ENCODE measurements at regions not wholly inside any gene's neighbourhood (a gene's known extent, or its start where the extent isn't known, plus 50 kb on each side); places are given as distances from the start of the nearest gene placed in this dataset.
A peak's percentile ranks its signal among the peaks of the same experiment; 100 is the strongest.

GRCh38 chr1:59113876-59114457, 182.9 kb upstream of the FGGY start:
- ATAC-seq (replicated peaks in 1 of 2) = no peak
- H3K4me1 Mint-ChIP-seq (ENCODE audit: low read depth) = peaks cover 5% of the 10 kb centered on the region
- H3K9me3 Mint-ChIP-seq = no peaks in the 10 kb centered on the region
- no peak overlapping the region for H3K4me3 Mint-ChIP-seq
- H3K27ac Mint-ChIP-seq = no peak overlapping the region
- H3K27me3 Mint-ChIP-seq (ENCODE audit: low read depth) = no peaks in the 10 kb centered on the region
- no peaks in the 10 kb centered on the region for H3K36me3 Mint-ChIP-seq (ENCODE audit: insufficient read depth in 2 of 2)
- no peak for DNase-seq

DNA sequence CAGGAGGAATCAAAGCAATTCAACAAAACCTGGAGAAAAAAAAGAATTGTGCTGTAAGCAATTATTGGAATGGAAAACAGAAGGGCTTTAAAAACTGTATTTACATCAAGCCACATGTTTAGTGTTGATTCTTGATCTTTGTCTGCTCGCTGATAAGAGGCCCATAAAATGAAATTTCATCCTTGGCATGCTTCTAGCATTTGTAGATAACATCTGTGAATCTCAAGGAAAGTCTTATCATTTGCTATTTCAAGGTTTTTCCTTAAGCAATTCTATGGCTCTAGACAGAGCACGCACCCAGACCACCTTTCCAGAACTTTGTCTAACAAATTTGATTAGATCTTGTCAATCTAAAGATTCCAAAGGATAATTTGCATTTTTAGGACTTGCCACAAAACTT, 181.0 kb upstream of the FGGY start:
- Mint-ChIP-seq H3K27me3 (ENCODE audit: low read depth) (no peaks in the 10 kb centered on the region), H3K36me3 (ENCODE audit: insufficient read depth in 2 of 2) (no peaks in the 10 kb centered on the region), H3K27ac (no peak overlapping the region), H3K4me3 (no peak overlapping the region), H3K9me3 (no peaks in the 10 kb centered on the region), H3K4me1 (ENCODE audit: low read depth) (peaks cover 5% of the 10 kb centered on the region)
- no peak for DNase-seq
- no peak for ATAC-seq (replicated peaks in 1 of 2)

- DNase-seq (peak in 1 of 2 donors; percentile 7), ATAC-seq (replicated peaks in 1 of 2) (peak; percentile 35 to 43)
- H3K36me3 Mint-ChIP-seq (ENCODE audit: insufficient read depth in 2 of 2) = no peaks in the 10 kb centered on the region
- peaks cover 5% of the 10 kb centered on the region for H3K4me1 Mint-ChIP-seq (ENCODE audit: low read depth)
- H3K27ac Mint-ChIP-seq = no peak overlapping the region
- H3K9me3 Mint-ChIP-seq = no peaks in the 10 kb centered on the region
- H3K4me3 Mint-ChIP-seq = peak overlapping the region in 1 of 2 donors; percentile 9
- H3K27me3 Mint-ChIP-seq (ENCODE audit: low read depth) = no peaks in the 10 kb centered on the region
These were observed 179.9 kb upstream of the FGGY start for GRCh38 chr1:59116920-59117542.

- DNase-seq (no peak), ATAC-seq (replicated peaks in 1 of 2) (no peak)
- peaks cover 0 to 8% of the 10 kb centered on the region in 2 donors for H3K36me3 Mint-ChIP-seq (ENCODE audit: insufficient read depth in 2 of 2)
- no peak overlapping the region for H3K27ac Mint-ChIP-seq
- no peak overlapping the region for H3K4me3 Mint-ChIP-seq
- H3K9me3 Mint-ChIP-seq = peaks cover 0 to 13% of the 10 kb centered on the region in 2 donors
- H3K27me3 Mint-ChIP-seq (ENCODE audit: low read depth) = peaks cover 22% of the 10 kb centered on the region
- peaks cover 29% of the 10 kb centered on the region for H3K4me1 Mint-ChIP-seq (ENCODE audit: low read depth)
These were observed 174.4 kb upstream of the FGGY start for GRCh38 chr1:59122527-59122926.

DNA sequence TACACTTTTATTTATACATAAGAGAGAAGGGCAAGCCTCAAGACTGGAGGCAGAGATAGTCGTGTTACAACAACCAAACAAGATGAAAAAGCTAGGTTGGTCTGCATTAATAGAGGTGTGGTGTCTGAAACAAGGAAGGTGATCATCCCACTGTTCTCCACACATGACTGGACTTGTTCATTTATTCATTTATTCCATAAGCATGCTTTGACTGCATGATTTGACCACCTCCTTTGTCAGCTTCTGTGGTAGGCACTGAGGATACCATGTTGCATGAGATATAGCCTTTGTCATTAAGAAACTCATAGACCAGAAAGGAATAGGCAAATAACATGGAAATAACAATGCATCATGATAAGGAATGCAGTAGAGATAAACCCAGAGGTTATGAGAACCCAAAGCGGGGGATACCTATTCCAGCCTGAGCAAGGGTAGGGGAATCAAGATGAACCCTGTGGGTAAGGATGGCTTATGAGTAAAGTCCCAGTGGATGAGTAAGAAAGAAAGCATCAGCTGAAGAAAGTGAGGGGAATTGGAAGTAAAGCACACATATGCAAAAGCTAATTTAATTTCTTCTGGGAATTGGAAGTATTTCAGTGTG, 173.7 kb upstream of the FGGY start:
- Mint-ChIP-seq H3K9me3 (peaks cover 0 to 13% of the 10 kb centered on the region in 2 donors), H3K36me3 (ENCODE audit: insufficient read depth in 2 of 2) (peaks cover 0 to 8% of the 10 kb centered on the region in 2 donors), H3K4me3 (no peak overlapping the region), H3K4me1 (ENCODE audit: low read depth) (peaks cover 31% of the 10 kb centered on the region), H3K27ac (no peak overlapping the region), H3K27me3 (ENCODE audit: low read depth) (peaks cover 26% of the 10 kb centered on the region)
- no peak for ATAC-seq (replicated peaks in 1 of 2)
- no peak for DNase-seq

DNA sequence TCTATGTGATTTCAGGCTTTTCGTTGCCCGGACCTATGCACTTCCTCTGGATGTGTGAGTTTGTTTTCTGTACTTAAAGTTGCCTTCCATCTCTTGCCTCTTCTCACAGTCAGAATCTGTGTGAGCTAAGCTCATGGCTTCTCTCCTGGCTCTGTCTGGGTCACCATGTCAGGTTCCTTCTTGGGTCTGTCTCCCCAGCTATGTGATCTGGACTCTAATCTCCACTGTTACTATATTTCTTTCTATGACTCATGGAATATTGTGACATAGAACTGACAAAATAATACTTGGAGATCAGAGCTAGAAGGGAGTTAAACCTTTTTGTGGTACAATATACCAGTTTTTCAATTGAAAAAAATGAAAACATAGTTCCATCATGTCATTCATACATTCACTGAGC, 172.7 kb upstream of the FGGY start:
- ATAC-seq (replicated peaks in 1 of 2) = no peak
- Mint-ChIP-seq H3K4me3 (no peak overlapping the region), H3K9me3 (peaks cover 0 to 13% of the 10 kb centered on the region in 2 donors), H3K36me3 (ENCODE audit: insufficient read depth in 2 of 2) (peaks cover 0 to 8% of the 10 kb centered on the region in 2 donors), H3K27me3 (ENCODE audit: low read depth) (peaks cover 26% of the 10 kb centered on the region), H3K4me1 (ENCODE audit: low read depth) (peaks cover 31% of the 10 kb centered on the region), H3K27ac (no peak overlapping the region)
- DNase-seq = no peak

GRCh38 chr1:59125154-59125553, 171.7 kb upstream of the FGGY start:
- no peak overlapping the region for H3K4me3 Mint-ChIP-seq
- peaks cover 26% of the 10 kb centered on the region for H3K27me3 Mint-ChIP-seq (ENCODE audit: low read depth)
- peaks cover 0 to 8% of the 10 kb centered on the region in 2 donors for H3K36me3 Mint-ChIP-seq (ENCODE audit: insufficient read depth in 2 of 2)
- DNase-seq = no peak
- H3K9me3 Mint-ChIP-seq = peaks cover 0 to 13% of the 10 kb centered on the region in 2 donors
- no peak for ATAC-seq (replicated peaks in 1 of 2)
- H3K27ac Mint-ChIP-seq = no peak overlapping the region
- peaks cover 31% of the 10 kb centered on the region for H3K4me1 Mint-ChIP-seq (ENCODE audit: low read depth)

DNA sequence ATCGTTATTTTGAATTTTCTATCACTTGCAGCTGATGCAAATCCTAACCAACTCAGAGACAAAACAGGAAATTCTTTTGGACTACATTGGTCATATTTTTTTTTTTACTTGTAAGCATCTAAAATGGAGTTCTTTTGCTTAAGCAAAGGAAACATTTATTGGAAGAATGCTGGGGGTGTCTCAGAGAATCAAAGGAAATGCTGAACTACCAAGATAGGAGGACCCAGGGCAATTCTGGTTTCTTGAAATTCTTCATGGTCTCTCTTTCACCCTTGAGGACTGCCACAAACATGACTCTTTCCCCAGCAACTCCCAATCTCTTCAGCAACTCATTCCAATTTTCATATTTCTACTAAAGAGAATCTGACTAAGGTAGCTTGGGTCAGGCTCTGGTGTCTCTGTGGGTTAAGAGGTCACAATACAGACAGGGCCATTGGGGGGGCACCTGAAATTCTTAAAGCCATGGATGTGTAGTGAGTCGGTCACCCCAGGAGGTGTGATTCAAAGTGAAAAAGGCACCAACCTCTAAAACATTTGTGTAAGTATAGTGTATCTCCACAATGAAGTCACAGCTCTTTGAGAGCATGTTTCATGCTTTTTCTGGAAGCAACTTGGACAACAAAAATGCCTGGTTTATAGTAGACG, 171.1 kb upstream of the FGGY start:
- peaks cover 0 to 8% of the 10 kb centered on the region in 2 donors for H3K36me3 Mint-ChIP-seq (ENCODE audit: insufficient read depth in 2 of 2)
- H3K4me1 Mint-ChIP-seq (ENCODE audit: low read depth) = peaks cover 31% of the 10 kb centered on the region
- peaks cover 26% of the 10 kb centered on the region for H3K27me3 Mint-ChIP-seq (ENCODE audit: low read depth)
- DNase-seq (peak; percentile 48 to 60), ATAC-seq (replicated peaks in 1 of 2) (peak; percentile 89 to 96)
- no peak overlapping the region for H3K4me3 Mint-ChIP-seq
- H3K9me3 Mint-ChIP-seq = peaks cover 0 to 13% of the 10 kb centered on the region in 2 donors
- H3K27ac Mint-ChIP-seq = no peak overlapping the region

GRCh38 chr1:59126366-59126765, 170.5 kb upstream of the FGGY start:
- H3K4me3 Mint-ChIP-seq = no peak overlapping the region
- no peak for DNase-seq
- no peak for ATAC-seq (replicated peaks in 1 of 2)
- peaks cover 0 to 8% of the 10 kb centered on the region in 2 donors for H3K36me3 Mint-ChIP-seq (ENCODE audit: insufficient read depth in 2 of 2)
- H3K27ac Mint-ChIP-seq = no peak overlapping the region
- H3K4me1 Mint-ChIP-seq (ENCODE audit: low read depth) = peaks cover 31% of the 10 kb centered on the region
- peaks cover 0 to 13% of the 10 kb centered on the region in 2 donors for H3K9me3 Mint-ChIP-seq
- H3K27me3 Mint-ChIP-seq (ENCODE audit: low read depth) = peaks cover 26% of the 10 kb centered on the region

- H3K27ac Mint-ChIP-seq = no peak overlapping the region
- H3K36me3 Mint-ChIP-seq (ENCODE audit: insufficient read depth in 2 of 2) = peaks cover 0 to 8% of the 10 kb centered on the region in 2 donors
- H3K27me3 Mint-ChIP-seq (ENCODE audit: low read depth) = peaks cover 24% of the 10 kb centered on the region
- H3K9me3 Mint-ChIP-seq = peaks cover 0 to 13% of the 10 kb centered on the region in 2 donors
- H3K4me3 Mint-ChIP-seq = no peak overlapping the region
- DNase-seq (no peak), ATAC-seq (replicated peaks in 1 of 2) (no peak)
- H3K4me1 Mint-ChIP-seq (ENCODE audit: low read depth) = peaks cover 31% of the 10 kb centered on the region
These were observed 168.6 kb upstream of the FGGY start for GRCh38 chr1:59128239-59128736.

DNA sequence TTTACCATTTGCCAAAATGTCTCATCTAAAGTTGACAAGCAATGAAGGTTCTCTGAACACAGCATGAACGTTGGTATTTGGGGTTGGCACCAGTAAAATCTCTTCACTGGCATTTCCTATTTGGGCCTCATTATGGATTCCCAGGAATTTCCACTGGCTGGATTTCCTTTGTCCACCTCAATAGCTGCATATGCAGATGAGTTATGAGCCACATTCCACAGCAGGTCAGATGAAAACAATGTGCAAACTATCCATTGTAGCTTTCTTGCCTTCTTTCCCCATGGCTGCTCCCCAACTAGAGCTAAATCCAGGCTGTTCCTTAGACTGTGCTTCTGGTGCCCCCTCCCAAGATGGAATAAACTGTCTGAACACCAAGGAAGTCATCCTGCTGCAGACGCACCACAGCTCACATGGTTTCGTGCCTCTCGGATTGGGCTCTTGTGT, 168.1 kb upstream of the FGGY start:
- Mint-ChIP-seq H3K27ac (no peak overlapping the region), H3K4me1 (ENCODE audit: low read depth) (peaks cover 31% of the 10 kb centered on the region), H3K27me3 (ENCODE audit: low read depth) (peaks cover 19% of the 10 kb centered on the region), H3K4me3 (no peak overlapping the region), H3K36me3 (ENCODE audit: insufficient read depth in 2 of 2) (peaks cover 0 to 8% of the 10 kb centered on the region in 2 donors), H3K9me3 (peaks cover 0 to 8% of the 10 kb centered on the region in 2 donors)
- ATAC-seq (replicated peaks in 1 of 2) (no peak), DNase-seq (no peak)

DNA sequence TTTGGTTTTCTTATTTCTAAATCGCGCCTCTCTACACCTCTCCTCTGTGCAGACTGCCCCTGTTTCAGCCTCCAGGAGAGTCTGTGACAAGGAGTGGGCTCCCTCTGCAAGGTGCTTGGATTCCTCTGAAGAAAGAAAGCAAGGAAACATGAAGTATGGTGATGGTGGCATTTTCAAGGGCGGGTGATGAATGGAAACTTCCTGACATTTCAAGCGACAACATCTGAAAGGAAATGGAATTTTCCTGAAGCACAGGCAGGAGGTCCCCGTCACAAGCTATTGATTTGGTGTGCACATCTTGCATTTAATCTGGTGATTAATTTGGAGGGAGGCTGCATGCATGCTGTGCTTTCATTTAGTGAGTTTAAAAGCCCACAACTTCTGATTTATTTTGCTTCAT, 164.6 kb upstream of the FGGY start:
- DNase-seq (no peak), ATAC-seq (replicated peaks in 1 of 2) (no peak)
- no peaks in the 10 kb centered on the region for H3K9me3 Mint-ChIP-seq
- H3K4me3 Mint-ChIP-seq = no peak overlapping the region
- no peaks in the 10 kb centered on the region for H3K36me3 Mint-ChIP-seq (ENCODE audit: insufficient read depth in 2 of 2)
- no peak overlapping the region for H3K27ac Mint-ChIP-seq
- H3K27me3 Mint-ChIP-seq (ENCODE audit: low read depth) = peaks cover 6% of the 10 kb centered on the region
- H3K4me1 Mint-ChIP-seq (ENCODE audit: low read depth) = peaks cover 5% of the 10 kb centered on the region

- Mint-ChIP-seq H3K27ac (no peak overlapping the region), H3K4me1 (ENCODE audit: low read depth) (peaks cover 9% of the 10 kb centered on the region), H3K4me3 (no peak overlapping the region), H3K9me3 (no peaks in the 10 kb centered on the region), H3K27me3 (ENCODE audit: low read depth) (no peaks in the 10 kb centered on the region), H3K36me3 (ENCODE audit: insufficient read depth in 2 of 2) (no peaks in the 10 kb centered on the region)
- DNase-seq (no peak), ATAC-seq (replicated peaks in 1 of 2) (no peak)
These were observed 162.9 kb upstream of the FGGY start for GRCh38 chr1:59133997-59134396.
